GOT3 (cell line): ENCODE measurements at regions not wholly inside any gene's neighbourhood (a gene's known extent, or its start where the extent isn't known, plus 50 kb on each side); places are given as distances from the start of the nearest gene placed in this dataset.

Experiments
- DNase-seq: peaks from one replicate; lab custom pipeline; 2025; ENCODE audit warnings: mixed read lengths; lab: John Stamatoyannopoulos, UW

- no peak for DNase-seq
Measured at GRCh38 chr2:223519471-223519870, 82.7 kb downstream of the SCG2 start.

DNA sequence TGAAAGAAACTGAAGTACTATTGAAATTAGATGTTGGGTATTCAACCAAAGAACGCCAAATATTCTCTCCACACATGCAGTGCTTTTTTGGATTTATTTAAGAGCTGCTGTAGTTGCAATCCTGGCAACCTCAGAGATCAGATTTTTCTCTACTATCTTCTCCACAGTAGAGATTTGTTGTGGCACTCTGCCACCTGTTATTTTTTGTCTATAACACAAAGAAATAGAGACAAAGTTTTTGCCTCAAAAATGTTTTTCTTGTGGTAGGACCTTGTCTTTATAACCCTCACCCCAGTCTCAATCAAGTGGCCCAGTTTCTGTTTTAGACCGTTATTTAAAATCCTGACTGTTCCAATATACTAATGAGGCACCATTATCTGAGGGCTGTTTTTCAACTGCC, 79.4 kb downstream of the SCG2 start:
- DNase-seq: no peak

DNA sequence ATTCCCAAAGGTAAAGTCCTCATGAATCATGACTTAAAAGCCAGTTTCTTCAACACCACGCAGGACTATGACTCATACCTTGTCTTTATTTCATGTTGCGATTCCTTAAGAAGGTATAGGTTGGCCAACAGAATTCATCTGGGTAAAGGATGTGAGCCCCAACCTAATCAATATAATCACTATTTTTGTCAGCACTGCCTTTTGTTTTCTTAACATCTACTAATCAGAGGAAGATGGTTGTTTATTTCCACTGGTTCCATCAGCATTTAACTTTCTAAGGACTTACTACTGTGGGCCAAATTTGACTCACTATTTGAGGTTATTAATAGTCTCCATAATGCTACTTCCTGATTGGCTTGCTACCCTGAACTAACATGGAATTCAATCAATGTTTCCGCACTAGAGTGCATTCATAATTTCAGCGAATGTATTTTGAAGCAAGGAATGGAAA, 78.6 kb downstream of the SCG2 start:
- no peak for DNase-seq

DNA sequence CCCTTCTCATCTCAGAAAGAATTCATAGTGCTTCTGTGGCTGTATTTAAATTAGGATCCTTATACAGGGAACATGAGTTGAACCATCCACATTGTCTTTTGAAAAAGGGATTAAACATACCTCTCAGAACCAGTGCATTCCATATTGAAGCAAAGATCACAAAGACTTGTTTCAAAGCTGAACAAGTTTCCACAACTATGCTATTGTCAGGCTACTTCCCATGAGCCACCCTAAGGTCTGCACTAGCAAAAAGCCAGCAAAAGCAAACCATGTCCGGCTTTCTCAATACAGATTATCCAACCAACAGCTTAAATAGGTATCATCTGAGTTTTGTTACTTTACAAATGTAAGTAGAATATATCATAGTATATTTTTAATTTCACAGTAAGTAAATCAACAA, 78.1 kb downstream of the SCG2 start:
- DNase-seq: no peak

- DNase-seq: no peak
Measured at GRCh38 chr2:223526106-223526505, 76.1 kb downstream of the SCG2 start.

GRCh38 chr2:223528036-223528435, 74.1 kb downstream of the SCG2 start:
- no peak for DNase-seq

DNA sequence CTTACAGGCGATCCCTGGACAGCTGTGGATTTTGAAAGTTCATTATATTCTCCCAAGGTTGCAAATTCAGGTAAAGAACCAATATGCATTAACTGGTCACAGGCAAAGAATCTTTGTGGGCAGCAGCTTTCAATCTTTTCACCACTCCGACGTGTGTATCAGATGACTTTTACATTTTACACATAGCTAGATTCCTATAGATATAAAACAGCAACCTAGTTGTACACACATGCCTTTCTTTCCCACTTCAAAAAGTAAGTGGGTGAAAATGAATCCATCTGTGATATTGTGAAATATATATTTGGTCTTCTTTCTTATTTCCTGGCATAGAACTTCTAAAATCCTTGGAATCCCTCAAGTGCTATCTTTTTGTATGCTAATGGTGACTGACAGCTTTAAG, 72.5 kb downstream of the SCG2 start:
- DNase-seq: no peak

DNA sequence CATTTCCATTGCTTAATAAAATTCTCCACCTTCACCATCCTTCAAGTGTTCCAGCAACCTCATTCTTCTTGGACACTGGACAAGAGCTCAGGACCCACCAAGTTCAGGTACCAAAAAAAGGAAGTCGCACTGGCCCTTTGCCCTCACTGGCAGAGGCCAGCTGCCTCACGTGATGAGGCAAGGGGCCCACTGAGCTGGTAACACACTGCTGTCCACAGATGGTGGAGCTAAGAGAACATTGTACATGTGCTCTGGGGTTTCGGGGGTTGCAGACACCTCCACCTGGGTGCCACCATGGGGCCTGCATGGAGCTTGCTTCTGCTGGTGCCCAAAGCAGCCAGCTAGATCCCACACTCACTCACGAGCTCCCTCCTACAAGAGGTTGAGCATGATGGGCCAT, 71.3 kb downstream of the SCG2 start:
- DNase-seq: no peak

GRCh38 chr2:223532161-223532560, 70.0 kb downstream of the SCG2 start:
- no peak for DNase-seq

- DNase-seq: no peak
Measured at GRCh38 chr2:223532712-223533111, 69.4 kb downstream of the SCG2 start.

DNA sequence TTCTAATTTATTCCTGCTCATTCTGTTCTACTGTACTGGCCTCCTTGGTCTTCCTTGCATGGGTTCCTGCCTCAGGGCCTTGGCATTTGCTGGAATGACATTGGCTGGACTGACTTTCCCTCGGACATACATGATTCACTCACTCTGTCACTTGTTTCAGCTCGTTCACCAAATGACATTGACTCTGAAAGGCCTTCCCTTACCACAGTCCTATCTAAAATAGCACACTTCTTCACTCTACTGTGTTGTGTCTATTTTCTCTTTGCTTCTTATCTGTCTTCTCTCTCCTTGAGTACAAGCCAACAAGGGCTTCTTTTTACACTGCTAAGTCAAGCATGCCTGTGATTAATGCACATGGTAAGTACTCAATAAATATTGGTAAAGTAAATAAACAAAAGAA, 65.6 kb downstream of the SCG2 start:
- DNase-seq: no peak

- no peak for DNase-seq
Measured at GRCh38 chr2:223537115-223537514, 65.0 kb downstream of the SCG2 start.

GRCh38 chr2:223537651-223538601, 64.2 kb downstream of the SCG2 start:
- DNase-seq: no peak

GRCh38 chr2:223538920-223539440, 63.2 kb downstream of the SCG2 start:
- DNase-seq: no peak

GRCh38 chr2:223541546-223541945, 60.6 kb downstream of the SCG2 start:
- DNase-seq: no peak

DNA sequence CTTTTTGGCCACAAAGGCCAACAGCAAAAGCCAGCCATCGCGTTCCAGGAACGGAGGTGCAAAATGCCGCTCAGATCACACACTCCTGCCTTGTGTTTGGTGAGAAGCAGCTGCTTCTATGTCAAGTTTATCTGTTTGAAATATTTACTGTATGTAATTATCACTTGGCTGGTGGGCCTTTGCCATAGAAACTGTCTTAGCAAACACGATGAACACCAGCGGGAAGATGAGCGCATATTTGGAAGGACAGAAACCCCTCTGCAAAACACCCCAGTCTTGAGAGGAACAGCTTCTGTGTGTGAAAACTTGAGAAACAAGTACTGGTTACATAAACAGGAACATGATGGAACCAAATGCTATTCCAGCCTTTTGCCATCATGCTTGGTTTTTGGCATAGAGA, 59.7 kb downstream of the SCG2 start:
- no peak for DNase-seq

GRCh38 chr2:223545406-223545805, 56.8 kb downstream of the SCG2 start:
- no peak for DNase-seq

GRCh38 chr2:223545830-223546229, 56.3 kb downstream of the SCG2 start:
- no peak for DNase-seq
